ENCODE measurements at regions not wholly inside any gene's neighbourhood (a gene's known extent, or its start where the extent isn't known, plus 50 kb on each side); places are given as distances from the start of the nearest gene placed in this dataset.

- TF ChIP-seq CTCF (IDR thresholded peaks at IDR 0.05; ENCODE audit: borderline replicate concordance, extremely low read depth, low read length, poor library complexity, severe bottlenecking) (no peak), EZH2 (IDR thresholded peaks at IDR 0.05; ENCODE audit: borderline replicate concordance, low read depth, low read length, severe bottlenecking) (no peak)
These were observed 233.1 kb upstream of the PFKP start for GRCh38 chr10:2834214-2834613.

All from DND-41 (cell line).